Gastroesophageal sphincter (tissue), 3 donors: ENCODE measurements at regions not wholly inside any gene's neighbourhood (a gene's known extent, or its start where the extent isn't known, plus 50 kb on each side); places are given as distances from the start of the nearest gene placed in this dataset.

Source experiments
- EP300 ChIP-seq: sonication (generic); formaldehyde crosslinking; IDR thresholded peaks from one replicate; pipeline ENCODE4 v1.6.1; 2017; ENCODE audit warnings: antibody characterized with exemption, mild to moderate bottlenecking
- TF ChIP-seq, protein P1 (sequence below), 4 experiments: fragments of 200-600 bp in 2 of 4; fragments of 450-650 bp in 2 of 4; sonication (generic) in 1 of 4; IDR thresholded peaks; one replicate each; pipeline ENCODE4 v1.5.1; 2017 to 2019; ENCODE audit warnings: antibody characterized with exemption in 4 of 4, mild to moderate bottlenecking in 2 of 4, moderate library complexity in 2 of 4

- TF ChIP-seq, protein P1, sequence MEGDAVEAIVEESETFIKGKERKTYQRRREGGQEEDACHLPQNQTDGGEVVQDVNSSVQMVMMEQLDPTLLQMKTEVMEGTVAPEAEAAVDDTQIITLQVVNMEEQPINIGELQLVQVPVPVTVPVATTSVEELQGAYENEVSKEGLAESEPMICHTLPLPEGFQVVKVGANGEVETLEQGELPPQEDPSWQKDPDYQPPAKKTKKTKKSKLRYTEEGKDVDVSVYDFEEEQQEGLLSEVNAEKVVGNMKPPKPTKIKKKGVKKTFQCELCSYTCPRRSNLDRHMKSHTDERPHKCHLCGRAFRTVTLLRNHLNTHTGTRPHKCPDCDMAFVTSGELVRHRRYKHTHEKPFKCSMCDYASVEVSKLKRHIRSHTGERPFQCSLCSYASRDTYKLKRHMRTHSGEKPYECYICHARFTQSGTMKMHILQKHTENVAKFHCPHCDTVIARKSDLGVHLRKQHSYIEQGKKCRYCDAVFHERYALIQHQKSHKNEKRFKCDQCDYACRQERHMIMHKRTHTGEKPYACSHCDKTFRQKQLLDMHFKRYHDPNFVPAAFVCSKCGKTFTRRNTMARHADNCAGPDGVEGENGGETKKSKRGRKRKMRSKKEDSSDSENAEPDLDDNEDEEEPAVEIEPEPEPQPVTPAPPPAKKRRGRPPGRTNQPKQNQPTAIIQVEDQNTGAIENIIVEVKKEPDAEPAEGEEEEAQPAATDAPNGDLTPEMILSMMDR (IDR thresholded peaks at IDR 0.05), result no peak
- TF ChIP-seq EP300, result no peak
Observed at GRCh38 chr17:12230481-12231354, 210.0 kb downstream of the MAP2K4 start.
